ENCODE measurements at regions not wholly inside any gene's neighbourhood (a gene's known extent, or its start where the extent isn't known, plus 50 kb on each side); places are given as distances from the start of the nearest gene placed in this dataset.

DNA sequence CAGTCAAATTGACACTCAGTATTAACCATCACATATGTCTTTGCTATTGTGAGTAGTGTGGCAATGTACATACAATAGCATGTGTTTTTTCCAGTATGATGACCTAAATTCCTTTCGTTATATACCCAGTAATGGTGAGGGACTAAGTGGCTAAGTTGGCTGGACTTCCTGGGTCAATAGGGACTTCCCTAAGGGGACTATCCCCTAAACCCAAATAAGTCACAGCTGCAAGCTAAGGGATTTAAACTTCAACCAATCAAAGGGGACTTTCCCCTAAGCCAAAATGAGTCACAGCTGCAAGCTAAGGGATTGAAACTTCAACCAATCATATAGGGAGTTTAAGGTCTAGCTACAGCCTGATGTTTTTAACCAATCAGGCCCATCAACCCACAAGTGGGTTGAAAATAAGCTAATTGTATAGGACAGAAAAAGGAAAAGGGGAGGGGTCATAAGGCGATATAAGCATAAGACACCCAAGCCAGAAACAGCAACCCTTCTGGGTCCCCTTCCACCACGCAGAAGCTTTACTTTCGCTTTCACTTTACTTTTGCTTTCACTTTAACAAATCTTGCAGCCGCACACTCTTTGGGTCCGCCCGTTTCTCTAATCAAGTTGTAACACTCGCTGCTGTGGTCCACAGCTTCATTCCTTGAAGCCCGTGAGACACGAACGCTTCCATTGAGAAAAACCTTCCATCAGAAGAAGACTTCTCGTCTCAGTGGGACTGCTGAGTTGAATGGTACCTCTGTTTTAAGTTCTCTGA, 404.4 kb downstream of the FLRT2 start (continued):
- TF ChIP-seq, protein P1, sequence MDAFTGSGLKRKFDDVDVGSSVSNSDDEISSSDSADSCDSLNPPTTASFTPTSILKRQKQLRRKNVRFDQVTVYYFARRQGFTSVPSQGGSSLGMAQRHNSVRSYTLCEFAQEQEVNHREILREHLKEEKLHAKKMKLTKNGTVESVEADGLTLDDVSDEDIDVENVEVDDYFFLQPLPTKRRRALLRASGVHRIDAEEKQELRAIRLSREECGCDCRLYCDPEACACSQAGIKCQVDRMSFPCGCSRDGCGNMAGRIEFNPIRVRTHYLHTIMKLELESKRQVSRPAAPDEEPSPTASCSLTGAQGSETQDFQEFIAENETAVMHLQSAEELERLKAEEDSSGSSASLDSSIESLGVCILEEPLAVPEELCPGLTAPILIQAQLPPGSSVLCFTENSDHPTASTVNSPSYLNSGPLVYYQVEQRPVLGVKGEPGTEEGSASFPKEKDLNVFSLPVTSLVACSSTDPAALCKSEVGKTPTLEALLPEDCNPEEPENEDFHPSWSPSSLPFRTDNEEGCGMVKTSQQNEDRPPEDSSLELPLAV (CRISPR knock-in tag; conservative IDR thresholded peaks at IDR 0.05; ENCODE audit: low read depth), result no peak
- TF ChIP-seq ZNF605 (CRISPR knock-in tag; IDR thresholded peaks at IDR 0.05) (no peak), RBM39 (IDR thresholded peaks at IDR 0.05; ENCODE audit: low read depth, low read length, poor library complexity, severe bottlenecking) (no peak), TCF7L2 (IDR thresholded peaks at IDR 0.05; ENCODE audit: low read depth, low read length) (no peak), TCF12 (IDR thresholded peaks at IDR 0.05) (no peak), TCF12 (CRISPR knock-in tag; IDR thresholded peaks at IDR 0.05) (no peak), KMT2B (CRISPR knock-in tag; IDR thresholded peaks at IDR 0.05) (peak; percentile 33; the same call in 1 of the 2 replicates), MAFF (IDR thresholded peaks at IDR 0.05; ENCODE audit: low read depth, low read length) (no peak), FOSL2 (CRISPR knock-in tag; IDR thresholded peaks at IDR 0.05) (no peak), ZSCAN31 (CRISPR knock-in tag; IDR thresholded peaks at IDR 0.05; ENCODE audit: low read depth) (no peak), SAP130 (CRISPR knock-in tag; IDR thresholded peaks at IDR 0.05; ENCODE audit: low read depth) (peak; percentile 36; the same call in 1 of the 2 replicates), IRF2 (CRISPR knock-in tag; IDR thresholded peaks at IDR 0.05) (peak; percentile 100), ZNF430 (CRISPR knock-in tag; IDR thresholded peaks at IDR 0.05) (no peak), RFXAP (CRISPR knock-in tag; IDR thresholded peaks at IDR 0.05; ENCODE audit: borderline replicate concordance) (no peak)
- TF ChIP-seq, protein P2, sequence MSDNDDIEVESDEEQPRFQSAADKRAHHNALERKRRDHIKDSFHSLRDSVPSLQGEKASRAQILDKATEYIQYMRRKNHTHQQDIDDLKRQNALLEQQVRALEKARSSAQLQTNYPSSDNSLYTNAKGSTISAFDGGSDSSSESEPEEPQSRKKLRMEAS (IDR thresholded peaks at IDR 0.05), result no peak
- TF ChIP-seq, protein P3, sequence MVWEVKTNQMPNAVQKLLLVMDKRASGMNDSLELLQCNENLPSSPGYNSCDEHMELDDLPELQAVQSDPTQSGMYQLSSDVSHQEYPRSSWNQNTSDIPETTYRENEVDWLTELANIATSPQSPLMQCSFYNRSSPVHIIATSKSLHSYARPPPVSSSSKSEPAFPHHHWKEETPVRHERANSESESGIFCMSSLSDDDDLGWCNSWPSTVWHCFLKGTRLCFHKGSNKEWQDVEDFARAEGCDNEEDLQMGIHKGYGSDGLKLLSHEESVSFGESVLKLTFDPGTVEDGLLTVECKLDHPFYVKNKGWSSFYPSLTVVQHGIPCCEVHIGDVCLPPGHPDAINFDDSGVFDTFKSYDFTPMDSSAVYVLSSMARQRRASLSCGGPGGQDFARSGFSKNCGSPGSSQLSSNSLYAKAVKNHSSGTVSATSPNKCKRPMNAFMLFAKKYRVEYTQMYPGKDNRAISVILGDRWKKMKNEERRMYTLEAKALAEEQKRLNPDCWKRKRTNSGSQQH (CRISPR knock-in tag; IDR thresholded peaks at IDR 0.05; ENCODE audit: low read depth), result no peak
- TF ChIP-seq, protein P4, sequence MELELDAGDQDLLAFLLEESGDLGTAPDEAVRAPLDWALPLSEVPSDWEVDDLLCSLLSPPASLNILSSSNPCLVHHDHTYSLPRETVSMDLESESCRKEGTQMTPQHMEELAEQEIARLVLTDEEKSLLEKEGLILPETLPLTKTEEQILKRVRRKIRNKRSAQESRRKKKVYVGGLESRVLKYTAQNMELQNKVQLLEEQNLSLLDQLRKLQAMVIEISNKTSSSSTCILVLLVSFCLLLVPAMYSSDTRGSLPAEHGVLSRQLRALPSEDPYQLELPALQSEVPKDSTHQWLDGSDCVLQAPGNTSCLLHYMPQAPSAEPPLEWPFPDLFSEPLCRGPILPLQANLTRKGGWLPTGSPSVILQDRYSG (CRISPR knock-in tag; IDR thresholded peaks at IDR 0.05), result no peak
- TF ChIP-seq, protein P5, sequence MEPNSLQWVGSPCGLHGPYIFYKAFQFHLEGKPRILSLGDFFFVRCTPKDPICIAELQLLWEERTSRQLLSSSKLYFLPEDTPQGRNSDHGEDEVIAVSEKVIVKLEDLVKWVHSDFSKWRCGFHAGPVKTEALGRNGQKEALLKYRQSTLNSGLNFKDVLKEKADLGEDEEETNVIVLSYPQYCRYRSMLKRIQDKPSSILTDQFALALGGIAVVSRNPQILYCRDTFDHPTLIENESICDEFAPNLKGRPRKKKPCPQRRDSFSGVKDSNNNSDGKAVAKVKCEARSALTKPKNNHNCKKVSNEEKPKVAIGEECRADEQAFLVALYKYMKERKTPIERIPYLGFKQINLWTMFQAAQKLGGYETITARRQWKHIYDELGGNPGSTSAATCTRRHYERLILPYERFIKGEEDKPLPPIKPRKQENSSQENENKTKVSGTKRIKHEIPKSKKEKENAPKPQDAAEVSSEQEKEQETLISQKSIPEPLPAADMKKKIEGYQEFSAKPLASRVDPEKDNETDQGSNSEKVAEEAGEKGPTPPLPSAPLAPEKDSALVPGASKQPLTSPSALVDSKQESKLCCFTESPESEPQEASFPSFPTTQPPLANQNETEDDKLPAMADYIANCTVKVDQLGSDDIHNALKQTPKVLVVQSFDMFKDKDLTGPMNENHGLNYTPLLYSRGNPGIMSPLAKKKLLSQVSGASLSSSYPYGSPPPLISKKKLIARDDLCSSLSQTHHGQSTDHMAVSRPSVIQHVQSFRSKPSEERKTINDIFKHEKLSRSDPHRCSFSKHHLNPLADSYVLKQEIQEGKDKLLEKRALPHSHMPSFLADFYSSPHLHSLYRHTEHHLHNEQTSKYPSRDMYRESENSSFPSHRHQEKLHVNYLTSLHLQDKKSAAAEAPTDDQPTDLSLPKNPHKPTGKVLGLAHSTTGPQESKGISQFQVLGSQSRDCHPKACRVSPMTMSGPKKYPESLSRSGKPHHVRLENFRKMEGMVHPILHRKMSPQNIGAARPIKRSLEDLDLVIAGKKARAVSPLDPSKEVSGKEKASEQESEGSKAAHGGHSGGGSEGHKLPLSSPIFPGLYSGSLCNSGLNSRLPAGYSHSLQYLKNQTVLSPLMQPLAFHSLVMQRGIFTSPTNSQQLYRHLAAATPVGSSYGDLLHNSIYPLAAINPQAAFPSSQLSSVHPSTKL (CRISPR knock-in tag; IDR thresholded peaks at IDR 0.05), result no peak
- TF ChIP-seq, protein P6, sequence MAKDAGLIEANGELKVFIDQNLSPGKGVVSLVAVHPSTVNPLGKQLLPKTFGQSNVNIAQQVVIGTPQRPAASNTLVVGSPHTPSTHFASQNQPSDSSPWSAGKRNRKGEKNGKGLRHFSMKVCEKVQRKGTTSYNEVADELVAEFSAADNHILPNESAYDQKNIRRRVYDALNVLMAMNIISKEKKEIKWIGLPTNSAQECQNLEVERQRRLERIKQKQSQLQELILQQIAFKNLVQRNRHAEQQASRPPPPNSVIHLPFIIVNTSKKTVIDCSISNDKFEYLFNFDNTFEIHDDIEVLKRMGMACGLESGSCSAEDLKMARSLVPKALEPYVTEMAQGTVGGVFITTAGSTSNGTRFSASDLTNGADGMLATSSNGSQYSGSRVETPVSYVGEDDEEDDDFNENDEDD (CRISPR knock-in tag; IDR thresholded peaks at IDR 0.05; ENCODE audit: borderline replicate concordance), result no peak
- TF ChIP-seq, protein P7, sequence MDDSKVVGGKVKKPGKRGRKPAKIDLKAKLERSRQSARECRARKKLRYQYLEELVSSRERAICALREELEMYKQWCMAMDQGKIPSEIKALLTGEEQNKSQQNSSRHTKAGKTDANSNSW (CRISPR knock-in tag; IDR thresholded peaks at IDR 0.05; ENCODE audit: borderline replicate concordance), result no peak
